ENCODE measurements at regions not wholly inside any gene's neighbourhood (a gene's known extent, or its start where the extent isn't known, plus 50 kb on each side); places are given as distances from the start of the nearest gene placed in this dataset.

- DNase-seq (ENCODE audit: low read depth in 1 of 2, low spot score in 1 of 2) = no peak
- Histone ChIP-seq H3K4me1 (peaks cover 15% of the 10 kb centered on the region), H3K9me3 (no peaks in the 10 kb centered on the region), H3K4me3 (no peak overlapping the region), H3K4me2 (no peak overlapping the region), H3K27ac (no peak overlapping the region)
- ChIA-PET POLR2A (no interaction called here), CTCF (no interaction called here)
- TF ChIP-seq MAX (IDR thresholded peaks at IDR 0.05) (no peak), CBX8 (IDR thresholded peaks at IDR 0.05) (no peak), FOSB (CRISPR knock-in tag; IDR thresholded peaks at IDR 0.05) (no peak), EHF (CRISPR knock-in tag; IDR thresholded peaks at IDR 0.05) (no peak), NR3C1 (IDR thresholded peaks at IDR 0.05) (no peak), RFX5 (IDR thresholded peaks at IDR 0.05) (no peak), CHD4 (IDR thresholded peaks at IDR 0.05; ENCODE audit: borderline replicate concordance) (no peak), KDM5A (IDR thresholded peaks at IDR 0.05) (no peak), SREBF2 (IDR thresholded peaks at IDR 0.05) (no peak), SMC3 (IDR thresholded peaks at IDR 0.05) (no peak)
- FAIRE-seq = no peak
- ATAC-seq = no peak
- 59% methylated on average over 5 of the region's 5 CpGs for WGBS (ENCODE audit: missing lambda C conversion rate)
Observed at GRCh38 chr3:72160351-72160750, 375.4 kb upstream of the PROK2 start.

GRCh38 chr3:72159487-72159886 lies 374.5 kb upstream of the PROK2 start:
- CTCF ChIA-PET = interaction anchor here (0.6 kb wide), 1 partner anchor 28 kb away, joined by 3 read pairs; no protein-coding TSS in a partner anchor
- no peak for ATAC-seq
- POLR2A ChIA-PET = no interaction called here
- DNase-seq (ENCODE audit: low read depth in 1 of 2, low spot score in 1 of 2) = no peak
- WGBS (ENCODE audit: missing lambda C conversion rate) = 50% methylated on average over 2 of the region's 2 CpGs
- H3K4me2 ChIP-seq = no peak overlapping the region
- TF ChIP-seq ZFP36 (IDR thresholded peaks at IDR 0.05; ENCODE audit: borderline replicate concordance, partially characterized antibody) = no peak
- no peak overlapping the region for H3K27ac ChIP-seq
- peaks cover 19% of the 10 kb centered on the region for H3K4me1 ChIP-seq
- H3K9me3 ChIP-seq = no peaks in the 10 kb centered on the region
- no peak overlapping the region for H3K4me3 ChIP-seq
- FAIRE-seq = no peak

GRCh38 chr3:72158639-72159326 lies 373.8 kb upstream of the PROK2 start:
- H3K4me3 ChIP-seq = no peak overlapping the region
- no peak overlapping the region for H3K4me2 ChIP-seq
- H3K4me1 ChIP-seq = peaks cover 19% of the 10 kb centered on the region
- FAIRE-seq = no peak
- POLR2A ChIA-PET = no interaction called here
- no peak for DNase-seq (ENCODE audit: low read depth in 1 of 2, low spot score in 1 of 2)
- no peak for ATAC-seq
- peaks cover 6% of the 10 kb centered on the region; the same call in 1 of the 3 replicates for H3K9me3 ChIP-seq
- CTCF ChIA-PET = interaction anchor here (0.6 kb wide), 1 partner anchor 29 kb away, joined by 3 read pairs; no protein-coding TSS in a partner anchor
- WGBS (ENCODE audit: missing lambda C conversion rate) = 73% methylated on average over 15 of the region's 15 CpGs
- TF ChIP-seq TFCP2L1 (CRISPR knock-in tag; IDR thresholded peaks at IDR 0.05) (no peak), HES2 (IDR thresholded peaks at IDR 0.05) (no peak), RARB (CRISPR knock-in tag; IDR thresholded peaks at IDR 0.05) (no peak), BHLHE40 (IDR thresholded peaks at IDR 0.05; ENCODE audit: low read depth, low read length) (no peak), HMGXB4 (CRISPR knock-in tag; IDR thresholded peaks at IDR 0.05; ENCODE audit: borderline replicate concordance) (no peak), RNF2 (IDR thresholded peaks at IDR 0.05; ENCODE audit: borderline replicate concordance, low read depth) (no peak), MAX (IDR thresholded peaks at IDR 0.05) (no peak), CTCF (IDR thresholded peaks at IDR 0.05) (no peak), REST (IDR thresholded peaks at IDR 0.05) (no peak), ZFP36 (IDR thresholded peaks at IDR 0.05; ENCODE audit: borderline replicate concordance, partially characterized antibody) (no peak), HOXB13 (CRISPR knock-in tag; IDR thresholded peaks at IDR 0.05; ENCODE audit: low read depth) (no peak), HOXA7 (CRISPR knock-in tag; IDR thresholded peaks at IDR 0.05) (no peak), KDM1A (IDR thresholded peaks at IDR 0.05; ENCODE audit: low read depth) (no peak), TP53 (CRISPR knock-in tag; IDR thresholded peaks at IDR 0.05) (no peak), POLR2A (IDR thresholded peaks at IDR 0.05; ENCODE audit: low read length) (no peak), FOSB (CRISPR knock-in tag; IDR thresholded peaks at IDR 0.05) (no peak), NR3C1 (IDR thresholded peaks at IDR 0.05) (no peak), ATOH8 (CRISPR knock-in tag; IDR thresholded peaks at IDR 0.05; ENCODE audit: low read depth) (no peak)
- H3K27ac ChIP-seq = no peak overlapping the region
